ENCODE measurements at regions not wholly inside any gene's neighbourhood (a gene's known extent, or its start where the extent isn't known, plus 50 kb on each side); places are given as distances from the start of the nearest gene placed in this dataset.
"Not testable (repeated sequence)": the region's sequence is repeated elsewhere in the genome, so short reads cannot be mapped to it uniquely, and the experiment has no call there.

DNA sequence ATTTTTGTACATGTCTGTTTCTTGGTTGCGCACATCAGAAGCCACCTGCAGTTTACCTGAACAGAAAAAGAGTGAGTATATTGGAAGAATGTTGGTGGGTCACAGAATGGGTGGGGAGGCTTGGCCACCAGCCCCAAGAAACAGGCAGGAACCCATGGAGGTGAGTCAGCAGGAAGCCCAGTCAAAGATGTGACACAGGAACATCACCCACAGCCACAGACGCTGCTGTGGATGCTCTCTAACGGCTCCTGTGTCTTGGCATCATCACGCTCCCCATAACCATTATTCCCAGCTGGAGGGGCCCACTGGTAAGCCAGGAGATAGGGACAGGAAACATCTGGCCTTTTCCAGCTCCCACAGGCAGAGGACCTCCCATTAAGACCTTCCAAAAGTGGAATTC, 94.0 kb upstream of the WSB1 start:
- H3K27me3 Mint-ChIP-seq: no peaks in the 10 kb centered on the region

DNA sequence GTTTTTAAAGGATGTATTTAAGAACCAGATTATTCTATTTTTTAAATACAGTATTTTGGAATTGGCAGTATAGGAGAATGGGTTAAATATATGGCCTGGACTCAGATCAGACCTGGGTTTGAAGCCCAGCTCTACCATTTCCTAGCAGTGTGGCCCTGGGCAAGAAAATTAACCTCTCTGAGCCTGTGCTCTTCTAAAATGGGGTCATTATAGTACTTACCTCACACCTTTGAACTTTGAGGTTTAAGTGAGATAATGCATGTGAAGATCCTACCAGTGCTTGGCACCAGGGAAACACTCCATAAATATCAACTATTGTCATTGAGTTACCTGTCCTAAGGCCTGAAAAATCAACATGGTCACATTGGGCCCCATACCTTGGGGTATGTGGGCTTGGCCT, 93.4 kb upstream of the WSB1 start:
- H3K27ac Mint-ChIP-seq: no peak overlapping the region
- Histone ChIP-seq H3K27ac (ENCODE audit: low read depth, low read length) (no peak overlapping the region), H3K9me3 (ENCODE audit: control insufficient read depth in 1 of 2, low read length in 2 of 2) (no peaks in the 10 kb centered on the region), H3K27me3 (ENCODE audit: insufficient read depth, low read length) (no peaks in the 10 kb centered on the region), H3K4me1 (ENCODE audit: insufficient read depth, low read length) (no peaks in the 10 kb centered on the region), H3K36me3 (ENCODE audit: insufficient read depth, low read length) (no peaks in the 10 kb centered on the region), H3K4me3 (ENCODE audit: low read length in 2 of 2) (no peak overlapping the region)
- no peaks in the 10 kb centered on the region for H3K27me3 Mint-ChIP-seq
- intact Hi-C loops (cut with micrococcal nuclease): no loop called here
- DNase-seq: no peak
- no peaks in the 10 kb centered on the region for H3K36me3 Mint-ChIP-seq
- ChIA-PET POLR2A (ENCODE audit: partially characterized antibody) (no interaction called here), CTCF (ENCODE audit: partially characterized antibody) (interaction anchor here (1.5 kb wide), 1 partner anchor 18 kb away, joined by 3 read pairs; no protein-coding TSS in a partner anchor)
- no peak overlapping the region for H3K4me3 Mint-ChIP-seq
- H3K9me3 Mint-ChIP-seq: no peaks in the 10 kb centered on the region
- peaks cover 0 to 2% (median 0%) of the 10 kb centered on the region in 4 donors for H3K4me1 Mint-ChIP-seq

More for the DNA sequence above, 94.0 kb upstream of the WSB1 start:
- ChIA-PET POLR2A (ENCODE audit: partially characterized antibody) (no interaction called here), CTCF (ENCODE audit: partially characterized antibody) (interaction anchor here (1.5 kb wide), 1 partner anchor 18 kb away, joined by 3 read pairs; no protein-coding TSS in a partner anchor)
- intact Hi-C loops (cut with micrococcal nuclease): no loop called here
- DNase-seq: no peak
- Mint-ChIP-seq H3K9me3 (no peaks in the 10 kb centered on the region), H3K4me3 (no peak overlapping the region), H3K27ac (no peak overlapping the region), H3K36me3 (no peaks in the 10 kb centered on the region), H3K4me1 (peaks cover 0 to 2% (median 0%) of the 10 kb centered on the region in 4 donors)
- H3K4me3 ChIP-seq (ENCODE audit: low read length in 2 of 2): no peak overlapping the region
- no peaks in the 10 kb centered on the region for H3K9me3 ChIP-seq (ENCODE audit: control insufficient read depth in 1 of 2, low read length in 2 of 2)
- H3K27me3 ChIP-seq (ENCODE audit: insufficient read depth, low read length): no peaks in the 10 kb centered on the region
- no peak overlapping the region for H3K27ac ChIP-seq (ENCODE audit: low read depth, low read length)
- H3K36me3 ChIP-seq (ENCODE audit: insufficient read depth, low read length): no peaks in the 10 kb centered on the region
- no peaks in the 10 kb centered on the region for H3K4me1 ChIP-seq (ENCODE audit: insufficient read depth, low read length)

DNA sequence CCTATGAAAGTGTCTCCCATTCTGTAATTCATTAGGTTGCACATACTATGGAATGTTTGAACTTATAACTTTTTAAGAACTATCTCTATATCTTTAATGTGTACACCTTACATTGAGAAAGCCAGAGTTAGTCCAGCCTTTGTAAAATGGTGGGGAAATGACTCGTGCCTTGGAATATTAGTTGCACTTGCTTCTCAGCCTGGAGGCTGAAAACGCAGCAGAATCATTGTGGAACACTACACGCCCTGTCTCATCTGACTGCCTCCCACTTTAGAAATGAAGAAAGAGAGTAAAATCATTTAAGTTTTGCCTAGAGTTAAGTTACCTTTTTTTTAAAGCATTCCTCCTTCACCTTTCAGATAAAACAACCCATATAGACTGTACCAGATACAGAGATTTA, 90.7 kb upstream of the WSB1 start:
- Histone ChIP-seq H3K36me3 (ENCODE audit: insufficient read depth, low read length) (no peaks in the 10 kb centered on the region), H3K9me3 (ENCODE audit: control insufficient read depth in 1 of 2, low read length in 2 of 2) (no peaks in the 10 kb centered on the region), H3K4me3 (ENCODE audit: low read length in 2 of 2) (no peak overlapping the region), H3K4me1 (ENCODE audit: insufficient read depth, low read length) (no peaks in the 10 kb centered on the region), H3K27ac (ENCODE audit: low read depth, low read length) (no peak overlapping the region), H3K27me3 (ENCODE audit: insufficient read depth, low read length) (no peaks in the 10 kb centered on the region)
- DNase-seq: no peak
- intact Hi-C loops (cut with micrococcal nuclease): no loop called here
- H3K4me3 Mint-ChIP-seq: no peak overlapping the region
- CTCF ChIA-PET (ENCODE audit: partially characterized antibody): no interaction called here
- H3K27ac Mint-ChIP-seq: no peak overlapping the region
- peaks cover 0 to 2% (median under 1%) of the 10 kb centered on the region in 4 donors for H3K4me1 Mint-ChIP-seq
- no peaks in the 10 kb centered on the region for H3K27me3 Mint-ChIP-seq
- H3K36me3 Mint-ChIP-seq: no peaks in the 10 kb centered on the region
- peaks cover 0 to 4% (median 0%) of the 10 kb centered on the region in 8 donors for H3K9me3 Mint-ChIP-seq
- POLR2A ChIA-PET (ENCODE audit: partially characterized antibody): no interaction called here

DNA sequence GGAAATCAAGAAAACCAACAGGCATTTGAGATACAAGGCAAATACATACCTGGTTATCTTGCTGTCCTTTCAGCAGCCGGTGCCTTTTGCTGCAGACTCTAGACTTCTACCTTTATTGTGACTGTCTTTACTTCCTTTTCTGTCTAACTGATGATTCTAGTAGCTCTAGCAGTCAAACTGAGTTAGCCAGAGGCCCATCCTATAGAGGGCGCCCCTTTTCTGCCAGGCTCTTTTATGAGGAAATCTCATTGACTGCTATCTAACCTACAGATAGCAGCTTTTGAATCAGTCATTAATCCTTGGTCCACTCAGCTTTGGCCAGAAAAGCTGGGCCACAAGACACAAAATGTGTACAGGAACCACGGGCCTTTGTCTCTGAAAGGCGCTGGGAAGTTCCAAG, 87.5 kb upstream of the WSB1 start:
- Mint-ChIP-seq H3K4me1 (peaks cover 0 to 1% (median 0%) of the 10 kb centered on the region in 4 donors), H3K9me3 (peaks cover 0 to 9% (median 1%) of the 10 kb centered on the region in 8 donors), H3K36me3 (no peaks in the 10 kb centered on the region), H3K27ac (no peak overlapping the region), H3K4me3 (no peak overlapping the region), H3K27me3 (no peaks in the 10 kb centered on the region)
- no peak for DNase-seq
- no peaks in the 10 kb centered on the region for H3K27me3 ChIP-seq (ENCODE audit: insufficient read depth, low read length)
- intact Hi-C loops (cut with micrococcal nuclease): loop anchor here (2.0 kb wide), 1 partner anchor 72 kb away; no protein-coding TSS in a partner anchor
- ChIA-PET CTCF (ENCODE audit: partially characterized antibody) (interaction anchor here (1.6 to 1.9 kb wide), 2 partner anchors 30 to 395 kb away, joined by 3 to 7 read pairs; no protein-coding TSS in a partner anchor), POLR2A (ENCODE audit: partially characterized antibody) (no interaction called here)
- no peak overlapping the region for H3K27ac ChIP-seq (ENCODE audit: low read depth, low read length)
- H3K4me1 ChIP-seq (ENCODE audit: insufficient read depth, low read length): no peaks in the 10 kb centered on the region
- no peak overlapping the region for H3K4me3 ChIP-seq (ENCODE audit: low read length in 2 of 2)
- H3K9me3 ChIP-seq (ENCODE audit: control insufficient read depth in 1 of 2, low read length in 2 of 2): no peaks in the 10 kb centered on the region
- no peaks in the 10 kb centered on the region for H3K36me3 ChIP-seq (ENCODE audit: insufficient read depth, low read length)

DNA sequence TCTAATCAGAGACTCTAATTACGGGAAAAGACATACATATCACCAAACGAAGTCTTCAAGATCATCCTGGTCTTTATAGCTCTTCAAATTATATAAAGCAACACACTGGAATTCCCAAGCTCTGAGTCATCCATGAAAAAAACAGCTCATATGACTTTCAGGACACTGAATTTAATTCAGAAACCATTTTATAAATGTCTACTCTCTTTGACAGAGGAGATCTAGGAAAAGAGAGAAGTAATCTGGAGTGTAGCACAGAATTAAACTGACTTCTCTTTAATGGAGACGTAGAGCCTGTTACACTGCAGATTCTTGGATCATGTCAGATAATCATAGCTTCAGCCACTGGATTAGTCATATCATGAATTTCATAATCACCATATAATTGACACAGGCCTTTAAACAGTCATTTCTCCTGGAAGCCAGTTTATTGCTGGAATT, 86.8 kb upstream of the WSB1 start:
- H3K36me3 Mint-ChIP-seq: no peaks in the 10 kb centered on the region
- H3K4me3 Mint-ChIP-seq: no peak overlapping the region
- peaks cover 0 to 1% (median 0%) of the 10 kb centered on the region in 4 donors for H3K4me1 Mint-ChIP-seq
- no peaks in the 10 kb centered on the region for H3K27me3 ChIP-seq (ENCODE audit: insufficient read depth, low read length)
- POLR2A ChIA-PET (ENCODE audit: partially characterized antibody): no interaction called here
- no peak overlapping the region for H3K27ac ChIP-seq (ENCODE audit: low read depth, low read length)
- H3K4me1 ChIP-seq (ENCODE audit: insufficient read depth, low read length): no peaks in the 10 kb centered on the region
- no peak overlapping the region for H3K27ac Mint-ChIP-seq
- peaks cover 0 to 9% (median 1%) of the 10 kb centered on the region in 8 donors for H3K9me3 Mint-ChIP-seq
- H3K36me3 ChIP-seq (ENCODE audit: insufficient read depth, low read length): no peaks in the 10 kb centered on the region
- H3K27me3 Mint-ChIP-seq: no peaks in the 10 kb centered on the region
- no peak for DNase-seq
- CTCF ChIA-PET (ENCODE audit: partially characterized antibody): interaction anchor here (1.6 to 1.9 kb wide), 2 partner anchors 29 to 395 kb away, joined by 3 to 7 read pairs; no protein-coding TSS in a partner anchor
- no peaks in the 10 kb centered on the region for H3K9me3 ChIP-seq (ENCODE audit: control insufficient read depth in 1 of 2, low read length in 2 of 2)
- intact Hi-C loops (cut with micrococcal nuclease): loop anchor here (2.0 kb wide), 1 partner anchor 72 kb away; no protein-coding TSS in a partner anchor
- no peak overlapping the region for H3K4me3 ChIP-seq (ENCODE audit: low read length in 2 of 2)

DNA sequence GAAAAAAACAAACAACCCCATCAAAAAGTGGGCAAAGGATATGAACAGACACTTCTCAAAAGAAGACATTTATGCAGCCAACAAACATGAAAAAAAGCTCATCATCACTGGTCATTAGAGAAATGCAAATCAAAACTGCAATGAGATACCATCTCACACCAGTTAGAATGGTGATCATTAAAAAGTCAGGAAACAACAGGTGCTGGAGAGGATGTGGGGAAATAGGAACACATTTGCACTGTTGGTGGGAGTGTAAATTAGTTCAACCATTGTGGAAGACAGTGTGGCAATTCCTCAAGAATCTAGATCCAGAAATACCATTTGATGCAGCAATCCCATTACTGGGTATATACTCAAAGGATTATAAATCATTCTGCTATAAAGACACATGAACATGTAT, 85.5 kb upstream of the WSB1 start:
- intact Hi-C loops (cut with micrococcal nuclease); H3K4me1 Mint-ChIP-seq; H3K4me3 ChIP-seq (ENCODE audit: low read length in 2 of 2); H3K9me3 ChIP-seq (ENCODE audit: control insufficient read depth in 1 of 2, low read length in 2 of 2); H3K36me3 ChIP-seq (ENCODE audit: insufficient read depth, low read length); H3K4me3 Mint-ChIP-seq; H3K36me3 Mint-ChIP-seq; POLR2A ChIA-PET (ENCODE audit: partially characterized antibody); H3K9me3 Mint-ChIP-seq; H3K27me3 Mint-ChIP-seq; H3K27ac ChIP-seq (ENCODE audit: low read depth, low read length); DNase-seq; H3K27me3 ChIP-seq (ENCODE audit: insufficient read depth, low read length); H3K4me1 ChIP-seq (ENCODE audit: insufficient read depth, low read length): not testable (repeated sequence)
- peak overlapping the region in 1 of 7 donors; percentile 23 for H3K27ac Mint-ChIP-seq
- CTCF ChIA-PET (ENCODE audit: partially characterized antibody): interaction anchor here (1.1 kb wide), 1 partner anchor 10 kb away, joined by 3 read pairs; no protein-coding TSS in a partner anchor

DNA sequence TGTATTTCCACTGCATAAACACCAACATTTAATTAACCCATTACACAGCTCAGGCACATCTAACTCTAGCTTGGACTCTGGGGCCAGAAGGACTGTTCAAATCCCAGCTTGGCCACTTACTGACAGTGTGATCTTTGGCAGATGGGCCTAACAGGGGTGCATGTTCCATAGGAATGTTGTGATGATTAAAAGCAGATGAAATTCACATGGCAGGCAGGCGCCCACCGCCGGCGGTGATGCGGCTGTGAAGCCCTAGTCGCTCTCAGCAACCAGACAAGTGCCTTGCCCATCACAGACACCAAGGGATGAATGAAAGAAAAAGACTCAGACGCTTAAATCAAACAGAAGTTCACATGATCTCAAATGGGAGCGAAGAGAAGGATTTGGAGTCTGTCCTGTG, 84.6 kb upstream of the WSB1 start:
- H3K4me1 ChIP-seq (ENCODE audit: insufficient read depth, low read length): no peaks in the 10 kb centered on the region
- intact Hi-C loops (cut with micrococcal nuclease): no loop called here
- Mint-ChIP-seq H3K27me3 (no peaks in the 10 kb centered on the region), H3K27ac (no peak overlapping the region), H3K4me1 (peaks cover 0 to 1% (median 0%) of the 10 kb centered on the region in 4 donors), H3K9me3 (peaks cover 0 to 15% (median 2%) of the 10 kb centered on the region in 8 donors), H3K4me3 (no peak overlapping the region), H3K36me3 (no peaks in the 10 kb centered on the region)
- ChIA-PET POLR2A (ENCODE audit: partially characterized antibody) (no interaction called here), CTCF (ENCODE audit: partially characterized antibody) (no interaction called here)
- H3K9me3 ChIP-seq (ENCODE audit: control insufficient read depth in 1 of 2, low read length in 2 of 2): no peaks in the 10 kb centered on the region
- no peaks in the 10 kb centered on the region for H3K27me3 ChIP-seq (ENCODE audit: insufficient read depth, low read length)
- H3K27ac ChIP-seq (ENCODE audit: low read depth, low read length): no peak overlapping the region
- no peak for DNase-seq
- H3K4me3 ChIP-seq (ENCODE audit: low read length in 2 of 2): no peak overlapping the region
- H3K36me3 ChIP-seq (ENCODE audit: insufficient read depth, low read length): no peaks in the 10 kb centered on the region

Measured in CD4-positive, alpha-beta memory T cell (primary cell).